HCT116 (cell line): ENCODE measurements at regions not wholly inside any gene's neighbourhood (a gene's known extent, or its start where the extent isn't known, plus 50 kb on each side); places are given as distances from the start of the nearest gene placed in this dataset.

Experiments used
- ATAC-seq: fragments of 200-7000 bp; cut with Tn5 transposase; 2 replicates; pipeline ENCODE4 v1.9.1; 2020; ENCODE audit warnings: mild to moderate bottlenecking, moderate library complexity
- BruUV-seq: library from RNA; stranded (reverse); fragments of 400-500 nt; replicated peaks from 2 replicates; lab custom pipeline; 2021; lab: Mats Ljungman, UMichigan
- CTCF ChIA-PET: fragments of 300-600 bp; sonication (Branson Sonifier 250); formaldehyde crosslinking; loops from one replicate; lab custom pipeline; 2021; ENCODE audit warnings: antibody characterized with exemption; lab: Charles Lee
- POLR2A ChIA-PET: fragments of 300-600, 350-600 bp; sonication (Branson Sonifier 250); formaldehyde crosslinking; loops from one replicate; lab custom pipeline; 2021; ENCODE audit warnings: antibody characterized with exemption; lab: Charles Lee
- RAD21 ChIA-PET, 2 experiments: fragments of 300-600 bp; sonication (Branson Sonifier 250); formaldehyde crosslinking; loops; one replicate each; lab custom pipeline; 2023; ENCODE audit warnings: low total read pairs in 2 of 2; ENCODE audit not compliant: uncharacterized antibody in 2 of 2, unreplicated experiment in 2 of 2, low non-redundant PET in 1 of 2; lab: Charles Lee
- DNase-seq: peaks from one replicate; pipeline ENCODE4 v3.0.0-alpha.2; 2010; ENCODE audit warnings: low read depth, low spot score
- H2AFZ ChIP-seq: fragments of 200-600 bp; shearing (Covaris generic), sonication (generic); 2 replicates; pipeline ENCODE4 v1.6.1; 2017; ENCODE audit warnings: low read depth, mixed run types, mixed read lengths, antibody characterized with exemption, low read length; ENCODE audit not compliant: poor library complexity, severe bottlenecking
- H3K27ac ChIP-seq: 2 replicates; pipeline ENCODE4 v1.5.1; 2012; ENCODE audit warnings: low read depth, low read length
- H3K27me3 ChIP-seq: fragments of 200-600 bp; sonication (generic); 2 replicates; pipeline ENCODE4 v1.6.1; 2016; ENCODE audit warnings: mixed run types, low read length, mixed read lengths; ENCODE audit not compliant: insufficient read depth
- H3K36me3 ChIP-seq, 2 experiments: fragments of 200-500 bp in 1 of 2; fragments of 200-600 bp in 1 of 2; sonication (Bioruptor generic) in 1 of 2; sonication (generic) in 1 of 2; 2 replicates each; pipeline versions ENCODE4 v1.5.1 to v1.6.1; 2014 to 2016; ENCODE audit warnings: low read length in 2 of 2, inconsistent platforms in 1 of 2, mixed read lengths in 1 of 2, mixed run types in 1 of 2; ENCODE audit not compliant: insufficient read depth in 2 of 2, control insufficient read depth in 1 of 2
- H3K4me1 ChIP-seq, 2 experiments: fragments of 200-600 bp in 1 of 2; sonication (generic) in 1 of 2; 2 replicates each; pipeline versions ENCODE4 v1.5.1 to v1.6.1; 2012 to 2017; ENCODE audit warnings: low read length in 2 of 2, inconsistent platforms in 1 of 2, mild to moderate bottlenecking in 1 of 2, mixed read lengths in 1 of 2, mixed run types in 1 of 2, moderate library complexity in 1 of 2; ENCODE audit not compliant: insufficient read depth in 2 of 2, control insufficient read depth in 1 of 2
- H3K4me2 ChIP-seq: fragments of 200-600 bp; sonication (generic); 2 replicates; pipeline ENCODE4 v1.6.1; 2017; ENCODE audit warnings: mixed run types, low read length, mixed read lengths
- H3K4me3 ChIP-seq, 2 experiments: fragments of 200-600 bp in 1 of 2; sonication (generic) in 1 of 2; replicated peaks in 1 of 2; 2 replicates each; pipeline ENCODE4 v1.5.1; 2011 to 2016; ENCODE audit warnings: low read length in 2 of 2, control low read depth in 1 of 2, low read depth in 1 of 2, mild to moderate bottlenecking in 1 of 2, mixed read lengths in 1 of 2, mixed run types in 1 of 2
- H3K79me2 ChIP-seq: fragments of 200-600 bp; sonication (generic); 2 replicates; pipeline ENCODE4 v1.6.1; 2017; ENCODE audit warnings: mild to moderate bottlenecking, mixed run types, low read length, moderate library complexity, mixed read lengths; ENCODE audit not compliant: insufficient read depth
- H3K9ac ChIP-seq: fragments of 200-600 bp; sonication (generic); 2 replicates; pipeline ENCODE4 v1.6.1; 2016; ENCODE audit warnings: low read length, mixed read lengths
- H3K9me2 ChIP-seq: fragments of 200-600 bp; sonication (generic), shearing (Covaris generic); 2 replicates; pipeline ENCODE4 v1.6.1; 2017; ENCODE audit warnings: mixed run types, mild to moderate bottlenecking, moderate library complexity; ENCODE audit not compliant: insufficient read depth
- H3K9me3 ChIP-seq, 2 experiments: fragments of 200-500 bp in 1 of 2; fragments of 200-600 bp in 1 of 2; sonication (Bioruptor generic) in 1 of 2; sonication (generic) in 1 of 2; 2 replicates each; pipeline ENCODE4 v1.6.1; 2014 to 2017; ENCODE audit warnings: low read length in 2 of 2, mixed read lengths in 2 of 2, inconsistent platforms in 1 of 2, low read depth in 1 of 2, mild to moderate bottlenecking in 1 of 2, mixed run types in 1 of 2, moderate library complexity in 1 of 2; ENCODE audit not compliant: control insufficient read depth in 1 of 2, insufficient read depth in 1 of 2
- H4K20me1 ChIP-seq: fragments of 200-600 bp; sonication (generic), shearing (Covaris generic); 2 replicates; pipeline ENCODE4 v1.6.1; 2017; ENCODE audit warnings: mixed run types, mild to moderate bottlenecking, moderate library complexity; ENCODE audit not compliant: insufficient read depth
- ATF3 ChIP-seq: IDR thresholded peaks from 2 replicates; pipeline ENCODE4 v1.6.1; 2012
- CEBPB ChIP-seq: IDR thresholded peaks from 2 replicates; pipeline ENCODE4 v1.6.1; 2012; ENCODE audit warnings: low read depth
- ELF1 ChIP-seq: IDR thresholded peaks from 2 replicates; pipeline ENCODE4 v1.6.1; 2012; ENCODE audit warnings: low read depth, borderline replicate concordance
- JUND ChIP-seq: IDR thresholded peaks from 2 replicates; pipeline ENCODE4 v1.6.1; 2012
- MAX ChIP-seq: IDR thresholded peaks from 2 replicates; pipeline ENCODE4 v1.6.1; 2012
- POLR2A ChIP-seq: IDR thresholded peaks from 2 replicates; pipeline ENCODE4 v1.7.0; 2011; ENCODE audit warnings: borderline replicate concordance; ENCODE audit not compliant: insufficient read depth, insufficient read length; ENCODE audit errors: extremely low read depth
- POLR2AphosphoS5 ChIP-seq: IDR thresholded peaks from 2 replicates; pipeline ENCODE4 v1.6.1; 2011; ENCODE audit warnings: mild to moderate bottlenecking, low read depth, low read length, moderate library complexity
- REST ChIP-seq: IDR thresholded peaks from 2 replicates; pipeline ENCODE4 v1.6.1; 2012; ENCODE audit warnings: low read depth
- SP1 ChIP-seq: IDR thresholded peaks from 2 replicates; pipeline ENCODE4 v1.6.1; 2012; ENCODE audit warnings: low read depth
- SRF ChIP-seq: IDR thresholded peaks from 2 replicates; pipeline ENCODE4 v1.6.1; 2012; ENCODE audit warnings: low read depth
- ZBTB33 ChIP-seq: IDR thresholded peaks from 2 replicates; pipeline ENCODE4 v1.6.1; 2011; ENCODE audit warnings: mild to moderate bottlenecking, low read length, moderate library complexity; ENCODE audit not compliant: insufficient replicate concordance; ENCODE audit errors: extremely low read depth
- ZFX ChIP-seq: fragments of 450-650 bp; IDR thresholded peaks from 2 replicates; pipeline ENCODE4 v1.6.1; 2017
- ZNF274 ChIP-seq: fragments of 200-500 bp; sonication (Bioruptor generic); IDR thresholded peaks from 2 replicates; pipeline ENCODE4 v1.6.1; 2014; ENCODE audit warnings: mild to moderate bottlenecking, low read depth, low read length, inconsistent platforms
- intact Hi-C: fragments of 100-400 bp; cut with micrococcal nuclease; formaldehyde crosslinking; loops from 2 replicates; pipeline ENCODE4 v1.10.0; 2022

- Histone ChIP-seq H3K9me3 (peaks cover 0 to 10% of the 10 kb centered on the region in 2 experiments; a peak in 2 of 4 replicates), H3K4me1 (peaks cover 0 to 14% of the 10 kb centered on the region in 2 experiments; a peak in 2 of 4 replicates), H3K9ac (no peak overlapping the region), H4K20me1 (no peaks in the 10 kb centered on the region), H2AFZ (no peak overlapping the region), H3K4me2 (no peak overlapping the region), H3K4me3 (no peak overlapping the region), H3K9me2 (no peaks in the 10 kb centered on the region), H3K36me3 (no peaks in the 10 kb centered on the region), H3K79me2 (no peaks in the 10 kb centered on the region), H3K27ac (no peak overlapping the region), H3K27me3 (no peaks in the 10 kb centered on the region)
- ChIA-PET RAD21 (no interaction called here), POLR2A (no interaction called here), CTCF (no interaction called here)
- no peak for TF ChIP-seq MAX
- TF ChIP-seq ATF3: no peak
- no peak for TF ChIP-seq SRF
- TF ChIP-seq JUND: no peak
- TF ChIP-seq POLR2A: no peak
- no peak for TF ChIP-seq ELF1
- TF ChIP-seq REST: no peak
- no peak for TF ChIP-seq ZBTB33
- no peak for TF ChIP-seq SP1
- TF ChIP-seq POLR2AphosphoS5: no peak
- no peak for TF ChIP-seq ZNF274
- TF ChIP-seq CEBPB: no peak
- no peak for TF ChIP-seq ZFX
- DNase-seq (no peak), ATAC-seq (no peak)
- intact Hi-C loops: no loop called here
- no TSS peak for BruUV-seq
Observed at GRCh38 chr2:65664931-65665330, 232.5 kb upstream of the SPRED2 start.
